NCI-H2107 treated with DMSO at 0.1 percent for 48 hours (cell line): ENCODE measurements at regions not wholly inside any gene's neighbourhood (a gene's known extent, or its start where the extent isn't known, plus 50 kb on each side); places are given as distances from the start of the nearest gene placed in this dataset.
"Not testable (repeated sequence)": the region's sequence is repeated elsewhere in the genome, so short reads cannot be mapped to it uniquely, and the experiment has no call there.

ENCODE experiments used
- DNase-seq: peaks from one replicate; lab custom pipeline; 2025; ENCODE audit not compliant: unreplicated experiment; lab: John Stamatoyannopoulos, UW

DNA sequence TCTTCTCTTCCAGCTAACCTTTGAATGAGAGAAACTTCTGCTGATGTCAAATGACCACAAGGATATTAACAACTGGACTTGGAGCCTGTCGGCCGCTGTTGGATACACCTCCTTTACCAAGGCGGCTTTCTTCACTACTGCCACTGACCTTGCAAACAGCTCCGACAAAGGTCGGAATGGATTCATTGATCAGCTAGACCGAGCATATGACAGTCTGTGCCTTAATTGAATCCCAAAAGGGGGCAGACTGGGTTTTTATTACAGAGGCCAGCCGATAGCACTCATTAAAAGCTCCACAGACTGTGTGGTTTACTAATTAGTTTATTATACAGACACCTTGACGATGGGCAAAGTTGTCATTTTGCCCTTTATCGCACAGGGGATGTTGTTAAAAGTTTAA, 394.5 kb downstream of the RERGL start:
- no peak for DNase-seq

DNA sequence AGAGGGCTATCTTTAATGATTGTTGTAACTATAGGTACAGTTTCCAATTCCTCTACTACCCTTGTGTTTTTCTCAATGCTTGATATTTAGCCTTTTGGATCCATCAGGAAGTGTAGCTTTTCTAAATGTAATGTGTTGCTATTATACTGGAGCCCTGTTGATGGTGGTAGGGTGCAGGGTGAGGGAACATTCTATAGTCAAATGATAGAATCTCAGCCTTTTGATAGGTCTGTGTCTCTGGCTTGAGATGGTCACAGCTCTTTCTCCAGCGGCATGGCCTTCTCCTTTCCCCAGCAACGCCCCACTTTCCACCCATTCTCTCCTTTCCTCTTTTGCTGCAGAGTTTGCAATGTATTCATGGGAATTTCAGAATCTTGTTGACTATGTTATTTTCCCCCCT, 398.6 kb downstream of the RERGL start:
- no peak for DNase-seq

DNA sequence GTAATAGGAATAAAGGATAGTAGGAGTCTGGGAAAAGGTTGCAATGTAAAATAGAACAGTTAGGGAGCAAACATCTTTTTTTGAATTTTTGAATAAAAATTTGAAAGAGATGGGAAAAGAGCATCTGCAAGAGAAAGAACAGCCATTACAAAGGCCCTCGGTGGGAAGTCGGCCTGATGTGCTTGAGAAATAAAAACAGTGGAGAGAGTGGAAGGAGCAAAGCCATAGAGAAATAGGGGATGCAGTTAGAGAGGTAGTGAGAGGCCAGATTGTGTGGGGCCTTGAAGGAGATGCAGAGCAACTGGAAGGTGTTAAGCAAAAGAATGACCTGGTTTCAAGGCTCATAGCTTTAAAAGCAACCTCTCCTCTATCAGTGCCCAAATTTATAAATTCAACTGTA, 409.8 kb downstream of the RERGL start:
- DNase-seq = no peak

DNA sequence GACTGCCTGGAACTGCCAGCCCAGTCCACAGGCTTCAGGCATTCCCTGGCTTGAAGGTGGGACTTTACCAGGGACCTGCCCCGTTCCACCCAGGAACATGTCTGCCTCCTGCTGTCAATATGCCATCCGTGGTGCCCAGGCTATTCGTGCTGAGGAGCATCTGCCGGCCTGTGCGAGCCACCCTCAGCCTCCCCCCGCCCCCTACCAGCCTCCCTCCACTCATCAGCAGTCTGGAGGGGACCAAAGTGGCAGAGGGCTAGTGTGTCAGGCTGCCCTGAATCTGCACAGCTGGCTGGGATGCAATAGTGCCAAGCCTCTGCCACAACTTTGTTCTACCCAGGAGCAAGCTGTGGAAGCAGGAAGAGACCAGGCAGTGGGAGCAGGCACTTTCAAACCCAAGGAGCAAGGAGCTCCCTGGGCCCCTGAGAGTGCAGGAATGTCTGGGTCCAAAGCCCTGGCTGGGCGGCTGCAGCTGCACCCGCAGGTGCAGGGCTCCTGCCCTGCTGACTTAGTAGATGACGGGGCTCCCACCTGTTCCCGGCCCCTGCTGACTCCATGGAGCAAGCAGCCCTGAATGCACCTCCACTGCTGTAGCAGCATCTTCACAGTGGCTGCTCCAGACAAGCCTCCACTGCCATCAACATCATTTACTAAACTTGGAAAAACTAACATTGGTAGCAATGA, 423.2 kb downstream of the RERGL start:
- no peak for DNase-seq

DNA sequence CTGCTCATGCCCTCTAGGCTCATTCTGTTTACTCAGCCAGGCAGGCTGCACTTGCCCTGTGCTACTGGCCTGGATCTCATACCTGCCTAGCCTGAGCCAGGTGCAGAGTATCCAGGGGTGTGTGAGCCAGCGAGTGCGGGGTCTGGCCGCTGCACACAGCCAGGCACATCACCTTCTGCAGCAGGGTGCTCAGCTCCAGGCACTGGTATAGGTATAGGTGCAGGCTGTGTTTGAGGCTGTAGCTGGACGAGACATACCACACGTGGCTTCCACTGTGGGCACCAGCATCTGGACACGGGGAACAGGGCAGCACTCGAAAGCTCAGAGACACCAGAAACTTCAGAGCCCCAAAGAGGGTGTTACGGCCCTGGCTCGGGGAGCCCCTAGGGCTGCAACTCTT, 424.2 kb downstream of the RERGL start:
- no peak for DNase-seq

DNA sequence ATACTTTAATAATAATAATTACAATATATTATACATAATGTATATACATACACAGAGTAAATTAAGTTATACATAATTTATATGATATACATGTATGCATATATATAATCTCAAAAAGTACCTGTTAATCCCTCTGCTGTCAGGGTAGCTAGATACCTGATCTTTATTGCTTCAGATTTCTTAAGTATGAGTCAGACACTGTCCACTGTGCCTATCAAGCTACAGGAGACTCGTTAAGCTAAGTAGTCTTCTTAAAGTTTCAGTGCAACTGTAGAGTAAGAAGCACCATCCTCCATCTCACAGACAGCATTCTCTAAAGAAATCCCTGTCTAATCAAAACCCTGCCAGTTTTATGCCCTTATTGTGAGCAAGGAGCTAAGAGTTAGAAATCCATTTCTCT, 428.7 kb downstream of the RERGL start:
- no peak for DNase-seq

DNA sequence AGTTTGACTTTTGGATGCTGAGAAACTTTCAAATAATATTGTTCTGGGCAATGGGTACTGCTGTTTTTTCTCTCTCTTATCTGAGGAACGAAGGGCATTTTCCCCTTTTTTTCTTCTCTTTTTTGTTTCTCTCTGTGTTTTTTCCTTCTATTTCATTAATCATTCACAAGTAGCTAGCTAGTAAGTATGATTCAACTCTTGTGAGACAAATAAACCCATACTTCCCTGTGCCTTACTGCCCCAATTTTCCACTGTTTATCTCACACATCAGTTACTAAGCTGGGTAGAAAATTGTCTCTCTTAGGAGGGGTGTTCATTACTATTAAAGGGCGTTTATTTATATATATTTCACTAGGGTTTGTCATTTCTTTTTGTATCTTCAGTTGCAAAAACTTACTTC, 437.6 kb downstream of the RERGL start:
- no peak for DNase-seq

DNA sequence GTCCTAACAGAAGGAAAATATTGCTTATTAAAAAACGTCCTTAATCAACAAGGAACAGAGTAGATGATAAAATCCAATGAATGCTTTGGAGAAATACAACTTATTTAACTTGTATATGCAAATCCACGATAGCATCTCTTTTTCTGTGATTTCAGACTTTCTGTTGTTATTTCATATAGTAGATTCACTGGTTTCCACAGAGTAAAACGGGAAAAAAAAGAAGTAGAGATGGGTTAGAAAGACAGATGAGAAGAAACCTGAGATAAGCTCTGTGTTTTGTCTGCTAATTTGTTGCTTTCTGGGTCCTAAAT, 447.7 kb downstream of the RERGL start:
- no peak for DNase-seq

DNA sequence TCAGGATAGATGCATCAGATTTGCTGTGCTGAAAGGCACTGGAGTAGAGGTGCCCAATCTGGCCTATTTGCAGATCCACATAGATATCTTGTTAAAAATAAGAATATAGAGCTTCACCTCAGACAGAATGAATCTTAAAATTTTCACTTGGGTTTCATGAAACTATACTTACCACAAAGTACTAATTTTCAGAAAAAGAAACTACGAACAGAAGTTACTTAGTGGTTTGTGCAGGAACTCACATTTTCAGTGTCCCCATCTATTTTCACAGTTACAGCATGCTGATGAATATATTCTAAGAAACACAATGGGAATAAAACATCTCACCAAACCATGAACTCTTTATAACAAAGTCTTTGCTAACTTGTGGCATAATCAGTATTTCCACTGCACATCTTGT, 449.4 kb downstream of the RERGL start:
- DNase-seq = no peak

DNA sequence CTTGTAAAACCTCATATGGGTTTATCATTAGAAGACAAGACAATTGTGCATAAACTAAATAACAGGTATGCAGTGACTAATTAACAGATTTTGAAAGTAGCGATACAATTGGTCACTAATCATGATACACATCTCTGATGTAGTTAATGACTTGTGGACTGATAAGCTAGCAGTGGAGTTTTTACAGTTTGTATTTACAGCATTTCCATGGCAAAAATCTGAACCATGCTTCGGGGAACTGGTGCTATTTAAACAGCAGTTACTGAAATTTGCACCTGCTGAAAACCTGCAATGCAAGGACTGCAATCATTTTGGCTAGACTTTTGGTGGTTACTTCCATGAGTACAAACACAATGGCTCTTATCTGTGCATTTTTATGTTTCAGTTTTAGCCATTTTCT, 471.2 kb downstream of the RERGL start:
- no peak for DNase-seq

DNA sequence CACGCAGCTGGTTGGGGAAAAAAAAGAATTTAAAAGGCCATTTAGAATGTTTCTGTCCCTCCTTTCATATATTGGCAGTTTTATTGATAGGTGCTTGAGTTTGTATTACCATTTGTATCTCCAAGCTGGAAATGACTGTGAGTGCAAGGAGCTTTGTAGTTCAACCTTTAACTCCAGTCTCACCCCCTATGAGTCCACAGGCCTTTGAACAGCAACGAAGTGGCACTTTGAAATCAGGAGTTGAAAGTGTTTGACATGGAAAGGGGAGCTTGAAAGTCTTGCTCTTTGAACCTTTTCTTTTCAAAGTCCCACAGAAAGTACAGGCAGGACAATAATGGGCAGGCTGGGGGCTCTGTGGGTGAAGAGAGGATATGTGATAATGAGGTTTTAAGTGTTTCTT, 480.3 kb downstream of the RERGL start:
- no peak for DNase-seq

DNA sequence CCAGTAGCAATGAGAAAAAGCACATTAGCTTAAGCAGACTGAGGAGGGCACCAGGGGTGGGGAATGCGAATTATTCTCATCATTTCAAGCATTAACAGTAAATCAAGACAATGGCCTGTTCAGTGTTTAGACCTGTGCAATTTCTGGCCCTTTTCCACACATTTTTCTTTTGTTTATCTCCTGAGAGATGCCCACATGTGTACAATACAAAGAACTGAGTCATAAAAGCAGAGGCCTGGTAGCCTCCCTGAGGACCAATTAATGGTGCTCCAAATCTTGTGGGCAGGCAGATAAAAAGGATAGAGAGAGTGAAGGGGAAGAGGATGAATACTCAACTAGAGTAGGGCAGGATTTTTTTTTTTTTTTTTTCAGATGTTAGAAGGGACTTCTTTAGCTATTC, 480.8 kb downstream of the RERGL start:
- DNase-seq = peak; percentile 50

DNA sequence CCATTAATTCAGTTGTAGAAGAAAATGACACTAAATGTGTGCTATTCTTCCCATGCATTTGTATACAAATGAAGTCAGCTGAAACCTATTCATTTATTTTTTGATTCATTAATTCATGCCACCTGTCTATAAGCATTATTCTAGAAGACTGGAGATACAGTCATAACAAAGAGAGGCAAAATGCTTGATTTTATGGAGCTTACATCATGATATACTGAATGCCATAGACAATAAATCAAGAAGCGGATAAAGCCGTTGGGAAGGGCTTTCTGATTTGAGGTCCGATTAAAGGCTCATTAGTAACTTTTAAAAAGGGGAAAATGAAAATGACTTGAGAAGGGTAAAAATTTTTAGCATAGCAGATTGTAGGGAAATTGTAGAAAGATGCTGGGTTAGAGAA, 494.9 kb downstream of the RERGL start:
- no peak for DNase-seq

DNA sequence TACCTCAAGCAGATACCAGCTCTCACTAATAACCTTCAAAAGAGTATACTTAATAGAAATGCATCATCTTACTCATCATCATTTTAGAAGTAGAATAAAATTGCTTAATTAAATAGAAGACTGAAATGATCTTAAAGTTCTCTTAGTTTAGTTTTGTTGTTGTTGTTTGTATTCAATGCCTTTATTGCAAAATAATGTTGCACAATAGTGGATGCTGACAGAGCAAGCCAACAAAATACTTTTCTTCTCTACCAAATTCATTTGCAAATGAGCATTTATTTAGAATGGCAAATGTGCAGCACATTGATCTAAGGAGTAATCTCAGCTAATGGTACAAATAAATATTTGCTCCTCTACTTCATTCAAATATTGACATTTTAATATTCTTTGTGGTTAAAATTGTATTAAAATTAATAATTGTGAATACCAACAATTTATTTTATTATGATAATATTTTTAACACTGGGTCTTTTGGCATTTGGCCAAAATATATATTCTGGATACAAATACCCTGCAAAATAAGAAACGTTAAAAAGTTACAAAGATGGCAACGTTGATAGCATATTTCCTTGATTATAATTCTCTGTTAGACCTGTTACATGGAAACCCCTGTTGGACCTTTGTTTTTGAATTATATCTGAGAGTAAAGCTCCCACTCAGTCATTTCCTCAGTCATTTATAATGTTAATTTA, 496.1 kb downstream of the RERGL start:
- DNase-seq = no peak

DNA sequence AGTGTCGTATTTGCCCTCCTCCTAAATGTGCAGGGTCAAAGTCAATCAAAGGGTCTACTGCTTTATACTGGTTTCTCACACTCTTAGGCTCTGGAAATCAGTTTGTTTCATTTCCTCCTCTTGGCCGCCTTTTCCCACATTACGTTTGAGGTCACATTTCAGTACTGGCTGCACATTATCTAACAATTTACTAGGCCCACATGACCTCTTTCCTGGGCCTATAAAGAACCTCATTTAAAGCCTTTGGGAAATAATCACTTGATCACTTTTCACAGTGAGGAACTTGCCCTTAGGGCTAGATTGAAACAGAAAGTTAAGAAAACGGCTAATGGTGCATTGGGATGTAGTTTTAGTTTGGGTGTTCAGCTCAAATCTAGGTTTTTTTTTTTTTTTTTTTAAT, 497.5 kb downstream of the RERGL start:
- DNase-seq = no peak

DNA sequence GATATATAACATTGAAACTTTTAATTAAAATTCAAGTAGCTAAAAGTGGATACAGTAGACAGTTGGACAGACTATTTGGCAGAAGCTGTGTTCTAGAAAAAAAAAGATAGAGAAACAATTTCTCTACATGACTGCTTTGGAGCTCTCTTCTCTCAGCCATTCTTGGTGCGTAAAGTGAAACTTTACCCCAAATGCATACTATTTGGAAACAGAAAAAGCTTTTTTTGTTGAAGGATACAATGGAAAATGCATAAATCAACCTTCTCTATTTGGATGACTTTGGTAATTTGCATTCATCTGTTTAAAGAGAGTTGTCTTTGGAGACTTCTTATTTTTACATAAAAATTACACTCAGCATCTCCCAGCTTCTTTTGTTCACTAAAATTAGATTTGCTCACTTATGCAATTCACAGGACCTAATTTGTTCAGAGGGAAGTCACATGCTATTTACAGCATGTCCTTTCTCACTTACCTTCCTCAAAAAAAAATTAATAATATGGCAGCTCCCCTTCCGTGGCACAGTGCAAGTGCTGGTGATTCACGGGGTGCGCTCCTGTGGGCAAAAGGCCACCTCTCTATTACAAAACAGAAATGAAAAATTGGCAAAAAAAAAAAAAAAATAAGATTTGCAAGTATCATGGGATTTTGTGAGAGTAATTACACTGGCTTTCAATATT, 498.9 kb downstream of the RERGL start:
- DNase-seq = no peak

DNA sequence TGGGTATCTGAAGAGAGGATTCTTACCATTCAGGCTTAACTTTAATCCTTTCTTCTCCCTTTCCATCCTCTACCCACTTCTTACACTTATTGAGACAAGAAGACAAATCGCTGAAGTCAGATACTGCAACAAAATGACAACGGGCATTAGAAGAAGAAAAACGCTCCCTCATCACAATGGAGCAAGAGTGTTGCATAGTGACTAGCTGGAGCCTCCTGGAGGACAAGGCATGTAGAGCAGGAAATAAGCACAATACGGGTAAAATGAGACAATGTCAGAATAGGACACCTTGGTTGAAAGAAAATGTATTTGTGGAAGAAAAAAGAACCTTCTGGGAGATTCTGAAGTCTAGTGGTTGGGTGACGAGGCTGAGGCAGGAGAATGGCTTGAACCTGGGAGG, 501.0 kb downstream of the RERGL start:
- DNase-seq = peak; percentile 31

DNA sequence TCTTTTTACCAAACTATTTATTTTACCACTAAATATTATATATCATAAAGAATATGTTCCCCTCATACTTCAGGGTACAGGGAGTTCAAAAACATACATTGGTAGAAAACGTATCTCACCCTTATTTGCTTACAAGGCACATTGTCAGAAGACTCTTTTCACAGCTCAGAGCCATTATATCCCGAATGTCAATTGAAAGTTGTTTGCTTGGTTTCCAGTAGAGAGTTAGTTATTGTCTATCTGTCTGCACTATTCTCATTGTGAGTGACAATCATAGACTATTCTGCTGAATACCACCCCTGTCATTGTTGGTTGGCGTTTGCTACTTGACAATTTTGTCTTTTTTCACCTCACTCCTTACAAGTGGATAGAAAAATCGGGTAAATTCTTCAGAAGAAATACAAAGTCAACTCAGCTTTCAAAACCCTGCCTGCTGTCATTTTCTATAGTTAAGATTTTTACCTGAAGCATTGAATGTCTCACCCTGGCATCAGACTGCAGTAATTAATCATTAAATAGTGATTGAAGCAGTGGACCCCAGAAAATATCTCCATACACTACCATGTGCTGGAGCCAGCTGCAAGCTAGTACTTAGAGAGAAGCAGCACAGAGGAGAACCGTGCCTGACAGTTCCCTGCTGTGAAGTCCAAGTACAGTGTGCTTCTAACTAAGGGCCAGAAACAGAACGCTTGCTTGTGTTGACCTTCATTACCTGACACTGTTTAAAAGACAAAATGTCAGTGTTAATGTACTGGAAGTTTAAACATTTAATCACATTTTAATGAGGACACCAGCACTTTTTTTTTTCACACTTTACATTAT, 510.6 kb downstream of the RERGL start:
- peak; percentile 1 for DNase-seq

DNA sequence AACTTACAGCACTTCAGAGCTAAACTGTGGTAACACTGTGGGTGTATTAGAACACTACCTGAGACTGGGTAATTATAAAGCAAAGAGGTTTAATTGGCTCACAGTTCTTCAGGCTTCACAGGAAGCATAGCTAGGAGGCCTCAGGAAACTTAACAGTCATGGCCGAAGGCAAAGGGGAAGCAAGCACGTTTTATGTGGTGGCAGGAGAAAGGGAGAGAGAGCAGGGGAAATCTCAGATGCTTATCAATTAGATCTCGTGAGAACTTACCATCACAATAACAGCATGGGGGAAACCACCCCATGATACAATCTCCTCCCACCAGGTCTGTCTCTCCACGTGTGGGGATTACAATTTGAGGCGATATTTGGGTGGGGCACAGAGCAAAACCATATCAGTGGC, 512.6 kb downstream of the RERGL start:
- DNase-seq = no peak

DNA sequence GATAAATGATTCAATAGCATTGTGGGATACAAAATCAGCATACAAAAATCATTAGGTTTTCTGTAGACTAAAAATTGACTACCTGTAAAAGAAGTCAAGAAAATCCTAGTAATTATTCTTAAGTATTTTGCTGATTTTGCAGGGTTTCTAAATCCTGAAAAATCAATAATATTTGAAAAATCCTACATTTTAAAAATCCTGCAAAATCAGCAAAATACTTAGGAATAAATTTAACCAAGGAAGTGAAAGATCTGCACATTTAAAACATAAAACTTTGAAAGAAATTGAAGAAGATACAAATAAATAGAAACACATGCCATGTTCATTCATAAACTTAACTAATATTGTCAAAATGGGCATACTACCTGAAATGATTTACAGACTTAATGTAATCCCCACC, 517.7 kb downstream of the RERGL start:
- no peak for DNase-seq

DNA sequence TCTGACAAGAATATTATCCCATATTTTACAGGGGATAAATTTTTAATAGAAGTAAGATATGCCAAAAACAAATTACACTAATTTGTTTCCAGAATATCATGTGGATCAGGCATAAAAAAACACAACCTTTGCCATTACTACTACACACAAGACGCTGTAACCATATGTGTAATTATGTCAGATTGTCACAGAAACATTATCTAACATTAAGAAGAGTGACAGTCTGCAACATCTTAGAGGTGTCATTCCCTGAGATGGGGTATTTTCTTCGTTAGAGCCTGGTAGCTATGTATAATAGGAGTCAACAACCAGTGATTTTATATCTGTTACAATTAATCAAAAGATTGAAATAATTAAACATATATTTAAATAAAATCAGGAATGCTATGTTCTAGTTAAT, 518.9 kb downstream of the RERGL start:
- DNase-seq = no peak

DNA sequence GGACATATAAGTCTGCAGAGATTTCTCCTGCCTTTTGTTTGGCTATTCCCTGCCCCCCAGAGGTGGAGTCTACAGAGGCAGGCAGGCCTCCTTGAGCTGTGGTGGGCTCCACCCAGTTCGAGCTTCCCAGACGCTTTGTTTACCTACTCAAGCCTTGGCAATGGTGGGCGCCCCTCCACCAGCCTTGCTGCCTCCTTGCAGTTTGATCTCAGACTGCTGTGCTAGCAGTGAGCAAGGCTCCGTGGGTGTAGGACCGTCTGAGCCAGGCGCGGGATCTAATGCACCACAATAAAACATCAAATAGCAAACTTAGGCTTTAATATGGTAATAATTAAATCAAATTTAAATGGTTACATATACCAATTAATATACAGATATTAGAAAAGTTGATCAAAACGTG, 525.4 kb downstream of the RERGL start:
- not testable (repeated sequence) for DNase-seq
